ENCODE measurements at regions not wholly inside any gene's neighbourhood (a gene's known extent, or its start where the extent isn't known, plus 50 kb on each side); places are given as distances from the start of the nearest gene placed in this dataset.

DNA sequence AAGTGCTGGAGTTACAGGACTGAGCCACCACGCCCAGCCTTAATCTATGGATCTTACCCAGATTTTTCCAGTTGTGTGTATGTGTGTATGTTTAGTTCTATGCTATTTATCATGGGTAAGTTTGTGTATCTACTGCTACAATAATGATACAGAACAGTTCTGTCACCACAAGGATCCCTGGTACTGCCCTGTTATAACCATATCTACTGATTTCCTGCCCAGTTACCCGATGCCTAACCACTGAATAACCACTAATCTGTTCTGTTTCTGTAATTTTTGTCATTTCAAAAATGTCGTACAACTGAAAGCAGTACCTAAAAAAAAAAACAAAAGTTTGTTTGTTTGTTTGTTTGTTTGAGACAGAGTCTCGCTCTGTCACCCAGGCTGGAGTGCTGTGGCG is 123.7 kb upstream of the RAP2B start:
- TF ChIP-seq, protein P1, sequence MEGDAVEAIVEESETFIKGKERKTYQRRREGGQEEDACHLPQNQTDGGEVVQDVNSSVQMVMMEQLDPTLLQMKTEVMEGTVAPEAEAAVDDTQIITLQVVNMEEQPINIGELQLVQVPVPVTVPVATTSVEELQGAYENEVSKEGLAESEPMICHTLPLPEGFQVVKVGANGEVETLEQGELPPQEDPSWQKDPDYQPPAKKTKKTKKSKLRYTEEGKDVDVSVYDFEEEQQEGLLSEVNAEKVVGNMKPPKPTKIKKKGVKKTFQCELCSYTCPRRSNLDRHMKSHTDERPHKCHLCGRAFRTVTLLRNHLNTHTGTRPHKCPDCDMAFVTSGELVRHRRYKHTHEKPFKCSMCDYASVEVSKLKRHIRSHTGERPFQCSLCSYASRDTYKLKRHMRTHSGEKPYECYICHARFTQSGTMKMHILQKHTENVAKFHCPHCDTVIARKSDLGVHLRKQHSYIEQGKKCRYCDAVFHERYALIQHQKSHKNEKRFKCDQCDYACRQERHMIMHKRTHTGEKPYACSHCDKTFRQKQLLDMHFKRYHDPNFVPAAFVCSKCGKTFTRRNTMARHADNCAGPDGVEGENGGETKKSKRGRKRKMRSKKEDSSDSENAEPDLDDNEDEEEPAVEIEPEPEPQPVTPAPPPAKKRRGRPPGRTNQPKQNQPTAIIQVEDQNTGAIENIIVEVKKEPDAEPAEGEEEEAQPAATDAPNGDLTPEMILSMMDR (IDR thresholded peaks at IDR 0.05), result no peak
- no peak for TF ChIP-seq POLR2A (IDR thresholded peaks at IDR 0.05)
